ENCODE measurements at regions not wholly inside any gene's neighbourhood (a gene's known extent, or its start where the extent isn't known, plus 50 kb on each side); places are given as distances from the start of the nearest gene placed in this dataset.

DNA sequence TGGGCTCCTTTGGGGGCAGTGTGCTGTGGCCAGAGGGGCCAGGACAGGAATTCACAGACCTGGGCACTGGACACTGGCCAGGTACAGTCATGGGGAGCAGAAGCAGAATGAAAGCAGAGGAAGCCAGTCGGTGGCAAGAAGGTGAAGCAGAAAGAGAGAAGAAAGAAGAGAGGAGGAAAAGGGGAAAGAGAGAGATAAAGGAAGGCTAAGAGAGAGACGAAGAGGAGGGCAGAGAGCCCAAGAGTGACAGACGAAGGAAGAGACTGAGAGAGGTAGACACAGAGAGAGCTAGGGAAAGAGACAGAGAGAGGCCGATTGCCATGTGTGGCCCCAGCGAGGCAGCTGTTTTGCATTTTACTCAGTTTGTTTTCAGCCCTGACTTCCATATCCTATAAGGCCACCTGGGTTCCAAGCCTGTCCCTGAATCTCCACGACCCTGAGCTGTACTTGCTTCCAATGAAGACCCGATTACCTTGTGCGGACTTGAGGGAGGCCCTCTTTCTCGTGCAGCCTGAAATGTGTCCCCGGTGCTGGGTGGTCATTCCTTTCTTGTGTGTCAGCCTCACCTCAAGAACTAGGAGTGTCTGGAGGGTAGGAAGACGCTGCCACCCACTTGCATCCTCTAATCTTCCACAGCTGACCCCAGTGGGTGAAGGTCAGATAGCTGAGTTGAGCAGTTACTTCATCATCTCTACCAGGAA is 73.9 kb downstream of the LSM3 start:
- Histone ChIP-seq H3K36me3 (ENCODE audit: control insufficient read depth in 3 of 3, insufficient read depth in 3 of 3, low read length in 3 of 3) (no peaks in the 10 kb centered on the region), H3K9me3 (ENCODE audit: control insufficient read depth in 3 of 3, low read length in 3 of 3) (no peaks in the 10 kb centered on the region), H3K4me1 (ENCODE audit: control insufficient read depth in 3 of 3, insufficient read depth in 3 of 3, low read length in 3 of 3) (peaks cover 0 to 22% (median 18%) of the 10 kb centered on the region in 3 donors), H3K27me3 (ENCODE audit: control insufficient read depth in 3 of 3, insufficient read depth in 3 of 3, low read length in 3 of 3) (peaks cover 0 to 4% (median 0%) of the 10 kb centered on the region in 3 donors), H3K27ac (ENCODE audit: low read depth, low read length) (no peak overlapping the region), H3K4me3 (ENCODE audit: low read length in 3 of 3) (no peak overlapping the region), H3K9ac (ENCODE audit: low read depth in 1 of 3, low read length in 3 of 3) (no peak overlapping the region)

DNA sequence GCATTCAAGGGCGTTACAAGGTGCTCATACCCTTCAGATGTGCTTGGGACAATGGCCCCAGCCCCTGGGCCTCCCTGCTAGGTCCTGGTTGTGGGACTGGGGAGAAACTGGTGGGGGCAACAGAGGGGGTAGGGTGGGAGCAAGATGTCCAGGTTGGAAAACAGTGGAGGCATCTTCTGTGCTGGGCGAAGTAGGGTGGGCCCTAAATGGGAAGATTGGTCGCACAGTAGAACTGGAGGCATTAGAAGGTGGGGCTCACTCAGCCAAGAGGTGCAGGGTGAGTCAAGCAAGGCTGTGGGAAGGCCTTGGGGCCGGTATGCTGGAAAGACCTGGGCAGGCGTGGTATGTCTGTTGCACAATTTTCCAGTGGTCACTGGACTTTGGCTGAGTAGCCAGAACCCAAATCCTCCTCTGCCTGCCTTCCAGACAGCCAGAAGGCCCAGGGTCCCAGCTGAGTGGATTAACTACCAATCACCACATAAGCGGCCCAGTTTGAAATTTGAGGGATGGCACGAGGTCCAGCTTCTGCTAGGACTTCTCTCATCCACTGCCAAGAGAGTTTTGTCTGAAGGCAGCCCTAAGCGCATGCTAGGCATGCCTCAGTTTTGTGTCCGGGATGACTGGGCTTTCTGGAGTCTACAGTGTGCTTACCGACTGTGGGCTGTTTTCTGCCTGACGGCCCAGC is 74.5 kb downstream of the LSM3 start:
- H3K36me3 ChIP-seq (ENCODE audit: control insufficient read depth in 3 of 3, insufficient read depth in 3 of 3, low read length in 3 of 3), result no peaks in the 10 kb centered on the region
- peak overlapping the region; percentile 12 for H3K27ac ChIP-seq (ENCODE audit: low read depth, low read length)
- H3K4me3 ChIP-seq (ENCODE audit: low read length in 3 of 3), result no peak overlapping the region
- H3K9me3 ChIP-seq (ENCODE audit: control insufficient read depth in 3 of 3, low read length in 3 of 3), result no peaks in the 10 kb centered on the region
- peaks cover 0 to 4% (median 0%) of the 10 kb centered on the region in 3 donors for H3K27me3 ChIP-seq (ENCODE audit: control insufficient read depth in 3 of 3, insufficient read depth in 3 of 3, low read length in 3 of 3)
- H3K4me1 ChIP-seq (ENCODE audit: control insufficient read depth in 3 of 3, insufficient read depth in 3 of 3, low read length in 3 of 3), result peaks cover 0 to 22% (median 18%) of the 10 kb centered on the region in 3 donors
- no peak overlapping the region for H3K9ac ChIP-seq (ENCODE audit: low read depth in 1 of 3, low read length in 3 of 3)

DNA sequence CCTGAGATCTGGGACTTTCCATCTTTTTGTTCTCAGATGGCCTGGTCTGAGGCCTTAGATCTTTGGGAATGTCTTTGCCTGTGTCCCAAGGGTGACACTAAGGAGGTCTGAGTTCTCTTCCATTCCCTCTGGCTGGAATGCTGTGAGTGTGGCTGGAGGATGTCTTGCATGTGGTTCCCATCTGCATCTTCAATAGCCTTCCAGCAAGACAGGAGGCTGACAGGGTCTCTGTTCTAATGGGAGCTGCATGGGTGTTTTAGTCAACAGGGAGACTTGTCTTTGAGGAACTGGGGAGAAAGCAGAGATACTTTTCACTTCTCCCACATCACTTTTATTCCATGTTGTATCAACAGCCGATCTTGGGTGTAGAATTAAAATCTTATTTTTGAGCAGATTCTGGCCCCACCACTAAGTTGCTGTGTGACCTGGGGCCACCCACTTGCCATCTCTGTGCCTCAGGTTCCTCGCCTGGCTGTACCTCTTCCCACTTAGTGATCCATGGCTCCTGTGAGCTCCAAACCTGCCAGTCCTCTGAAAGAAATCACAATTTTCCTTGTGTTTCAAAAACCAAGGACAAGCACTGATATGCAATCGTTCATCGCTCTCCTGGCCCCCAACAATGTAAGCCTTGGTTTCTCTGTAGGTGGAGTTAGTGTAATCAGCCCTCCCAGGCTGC is 75.2 kb downstream of the LSM3 start:
- Histone ChIP-seq H3K4me3 (ENCODE audit: low read length in 3 of 3) (no peak overlapping the region), H3K36me3 (ENCODE audit: control insufficient read depth in 3 of 3, insufficient read depth in 3 of 3, low read length in 3 of 3) (no peaks in the 10 kb centered on the region), H3K4me1 (ENCODE audit: control insufficient read depth in 3 of 3, insufficient read depth in 3 of 3, low read length in 3 of 3) (peaks cover 0 to 22% (median 18%) of the 10 kb centered on the region in 3 donors), H3K9me3 (ENCODE audit: control insufficient read depth in 3 of 3, low read length in 3 of 3) (no peaks in the 10 kb centered on the region), H3K27me3 (ENCODE audit: control insufficient read depth in 3 of 3, insufficient read depth in 3 of 3, low read length in 3 of 3) (peaks cover 0 to 4% (median 0%) of the 10 kb centered on the region in 3 donors), H3K9ac (ENCODE audit: low read depth in 1 of 3, low read length in 3 of 3) (no peak overlapping the region), H3K27ac (ENCODE audit: low read depth, low read length) (peak overlapping the region; percentile 12)

DNA sequence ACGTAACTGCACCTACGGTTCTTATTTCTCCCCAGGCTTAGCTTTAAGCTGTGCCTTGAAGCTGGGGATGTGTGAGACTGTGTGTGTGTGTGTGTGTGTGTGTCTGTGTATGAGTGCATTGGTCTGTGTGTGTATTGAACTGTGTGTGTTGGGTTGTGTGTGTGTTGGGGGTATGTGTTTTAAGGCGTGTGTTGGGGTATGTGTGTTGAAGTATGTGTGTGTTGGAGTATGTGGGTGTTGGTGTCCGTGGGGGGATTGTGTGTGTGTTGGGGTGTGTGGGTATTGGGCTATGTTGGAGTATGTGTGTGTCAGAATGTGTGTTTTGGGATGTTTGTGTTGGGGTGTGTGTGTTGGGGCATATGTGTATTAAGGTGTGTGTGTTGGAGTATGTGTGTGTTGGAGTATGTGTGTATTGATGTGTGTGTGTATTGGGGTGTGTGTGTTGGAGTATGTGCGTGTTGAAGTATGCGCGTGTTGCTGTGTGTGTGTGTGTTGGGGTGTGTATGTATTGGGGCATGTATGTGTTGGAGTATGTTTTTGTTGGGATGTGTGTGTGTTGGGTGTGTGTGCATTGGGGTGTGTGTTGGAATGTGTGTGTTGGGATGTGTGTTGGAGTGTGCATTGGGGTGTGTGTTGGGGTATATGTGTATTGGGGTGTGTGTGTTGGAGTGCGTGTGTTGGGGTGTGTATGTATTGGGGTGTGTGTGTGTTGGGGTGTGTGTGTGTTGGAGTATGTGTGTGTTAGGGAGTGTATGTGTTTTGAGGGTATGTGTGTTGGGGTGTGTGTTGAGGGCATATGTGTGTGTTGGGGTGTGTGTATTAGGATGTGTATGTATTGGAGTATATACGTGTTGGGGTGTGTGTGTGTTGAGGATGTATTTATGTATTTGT is 76.4 kb downstream of the LSM3 start:
- Histone ChIP-seq H3K9ac (ENCODE audit: low read depth in 1 of 3, low read length in 3 of 3) (no peak overlapping the region), H3K36me3 (ENCODE audit: control insufficient read depth in 3 of 3, insufficient read depth in 3 of 3, low read length in 3 of 3) (no peaks in the 10 kb centered on the region), H3K4me3 (ENCODE audit: low read length in 3 of 3) (no peak overlapping the region), H3K27ac (ENCODE audit: low read depth, low read length) (no peak overlapping the region), H3K4me1 (ENCODE audit: control insufficient read depth in 3 of 3, insufficient read depth in 3 of 3, low read length in 3 of 3) (peaks cover 0 to 22% (median 18%) of the 10 kb centered on the region in 3 donors), H3K9me3 (ENCODE audit: control insufficient read depth in 3 of 3, low read length in 3 of 3) (no peaks in the 10 kb centered on the region), H3K27me3 (ENCODE audit: control insufficient read depth in 3 of 3, insufficient read depth in 3 of 3, low read length in 3 of 3) (peaks cover 0 to 4% (median 0%) of the 10 kb centered on the region in 3 donors)

DNA sequence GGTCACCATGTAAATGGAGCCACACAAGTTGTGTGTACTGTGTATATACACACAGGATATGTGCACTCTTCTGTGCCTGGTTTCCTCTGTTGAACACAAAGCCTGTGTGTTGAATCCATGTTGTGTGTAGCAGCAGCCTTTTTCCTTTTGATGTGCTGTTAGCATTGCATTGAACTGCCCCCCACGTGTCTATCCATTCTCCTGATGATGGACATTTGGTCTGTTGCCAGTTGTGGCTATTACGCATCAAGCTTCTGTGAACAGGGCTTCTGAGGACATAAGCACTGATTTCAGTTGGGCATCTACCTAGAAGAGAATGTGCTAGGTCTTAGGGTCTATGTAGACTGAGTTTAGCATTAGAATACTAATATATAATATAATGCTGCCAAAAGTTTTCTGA is 77.4 kb downstream of the LSM3 start:
- Histone ChIP-seq H3K4me3 (ENCODE audit: low read length in 3 of 3) (no peak overlapping the region), H3K9me3 (ENCODE audit: control insufficient read depth in 3 of 3, low read length in 3 of 3) (no peaks in the 10 kb centered on the region), H3K4me1 (ENCODE audit: control insufficient read depth in 3 of 3, insufficient read depth in 3 of 3, low read length in 3 of 3) (peaks cover 0 to 22% (median 18%) of the 10 kb centered on the region in 3 donors), H3K36me3 (ENCODE audit: control insufficient read depth in 3 of 3, insufficient read depth in 3 of 3, low read length in 3 of 3) (no peaks in the 10 kb centered on the region), H3K27ac (ENCODE audit: low read depth, low read length) (no peak overlapping the region), H3K9ac (ENCODE audit: low read depth in 1 of 3, low read length in 3 of 3) (no peak overlapping the region), H3K27me3 (ENCODE audit: control insufficient read depth in 3 of 3, insufficient read depth in 3 of 3, low read length in 3 of 3) (peaks cover 0 to 4% (median 0%) of the 10 kb centered on the region in 3 donors)

DNA sequence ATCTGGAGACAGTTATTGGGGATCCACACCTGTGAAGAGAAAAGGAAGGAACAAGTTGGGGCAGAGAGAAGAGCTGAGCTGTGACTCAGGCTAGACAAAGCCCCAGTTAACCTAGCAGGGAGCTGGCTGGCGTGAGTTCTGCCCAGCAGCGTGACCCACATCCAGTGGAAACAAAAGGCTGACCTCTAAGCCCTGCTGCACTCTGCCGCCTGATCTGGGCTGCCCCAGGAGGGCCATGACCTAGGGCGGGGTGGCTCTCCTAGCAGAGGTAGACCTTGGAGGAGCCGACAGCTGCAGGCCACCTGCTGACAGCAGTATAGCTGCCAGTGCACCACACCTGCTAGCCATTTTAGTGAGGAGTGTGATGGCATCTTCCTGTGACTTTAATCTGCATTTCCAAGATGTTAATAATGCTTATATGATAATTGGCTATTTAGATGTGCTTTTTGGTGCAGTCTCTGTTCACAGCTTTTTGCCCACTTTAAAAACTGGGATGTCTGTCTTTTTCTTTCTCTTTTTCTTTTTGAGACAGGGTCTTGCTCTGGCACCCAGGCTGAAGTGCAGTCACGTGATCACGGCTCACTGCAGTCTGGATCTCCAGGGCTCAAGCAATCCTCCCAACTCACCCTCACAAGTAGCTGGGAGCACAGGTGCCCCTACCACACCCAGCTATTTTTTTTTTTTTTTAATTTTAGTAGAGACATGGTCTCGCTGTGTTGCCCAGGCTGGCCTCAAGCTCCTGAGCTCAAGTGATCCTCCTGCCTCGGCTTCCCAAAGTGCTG is 78.1 kb downstream of the LSM3 start:
- Histone ChIP-seq H3K4me3 (ENCODE audit: low read length in 3 of 3) (no peak overlapping the region), H3K9me3 (ENCODE audit: control insufficient read depth in 3 of 3, low read length in 3 of 3) (no peaks in the 10 kb centered on the region), H3K9ac (ENCODE audit: low read depth in 1 of 3, low read length in 3 of 3) (peak overlapping the region in 1 of 3 donors; percentile 27), H3K27me3 (ENCODE audit: control insufficient read depth in 3 of 3, insufficient read depth in 3 of 3, low read length in 3 of 3) (peaks cover 0 to 4% (median 0%) of the 10 kb centered on the region in 3 donors), H3K4me1 (ENCODE audit: control insufficient read depth in 3 of 3, insufficient read depth in 3 of 3, low read length in 3 of 3) (peaks cover 3 to 25% (median 22%) of the 10 kb centered on the region in 3 donors), H3K27ac (ENCODE audit: low read depth, low read length) (no peak overlapping the region), H3K36me3 (ENCODE audit: control insufficient read depth in 3 of 3, insufficient read depth in 3 of 3, low read length in 3 of 3) (no peaks in the 10 kb centered on the region)

DNA sequence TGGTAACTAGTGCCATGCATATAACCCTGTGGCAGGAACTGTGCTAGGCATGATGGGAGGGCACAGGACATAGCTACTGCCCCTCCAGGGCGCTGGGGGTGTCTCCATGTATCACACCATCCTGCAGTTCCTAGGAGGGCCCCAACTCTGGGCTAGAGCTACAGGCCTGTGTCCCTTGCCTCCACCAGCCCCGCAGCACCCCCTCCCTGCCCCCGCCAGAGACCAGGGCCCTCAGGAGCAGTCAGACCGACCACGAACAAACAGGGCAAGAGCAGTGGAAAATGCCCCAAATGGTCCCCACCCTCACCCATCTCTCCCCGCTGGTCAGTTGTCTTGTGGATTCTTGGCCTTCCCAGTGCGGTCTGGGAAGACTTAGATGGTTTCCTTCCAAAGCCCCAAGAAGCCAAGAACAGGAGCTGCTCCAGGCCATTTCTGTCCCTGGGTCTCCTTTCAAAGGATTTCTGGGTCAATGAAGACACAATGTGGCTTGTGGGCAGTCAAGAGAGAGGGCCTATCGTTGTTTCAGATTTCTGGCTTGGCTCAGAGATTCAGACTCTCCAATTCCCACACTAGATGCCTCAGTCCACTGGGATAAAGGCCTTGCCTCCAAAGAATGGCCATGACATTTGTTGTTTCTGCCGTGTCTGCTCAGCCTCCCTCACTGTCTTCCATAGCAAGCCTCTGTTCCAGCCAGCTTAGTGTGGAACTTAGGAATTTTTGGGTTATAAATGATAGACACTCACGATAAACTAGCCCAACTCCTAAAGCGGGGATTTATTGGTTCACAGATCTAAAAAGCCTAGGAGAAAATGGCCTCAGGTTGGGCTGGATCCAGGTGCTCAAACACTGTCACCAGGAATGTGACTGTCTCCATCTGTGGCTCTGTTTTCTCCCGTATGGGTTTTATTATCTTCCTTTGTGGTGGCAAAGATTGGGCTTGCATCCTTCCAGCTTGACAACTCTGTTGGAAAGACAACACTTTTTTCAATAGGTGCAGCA is 80.6 kb downstream of the LSM3 start:
- H3K27ac ChIP-seq (ENCODE audit: low read depth, low read length), result no peak overlapping the region
- no peaks in the 10 kb centered on the region for H3K9me3 ChIP-seq (ENCODE audit: control insufficient read depth in 3 of 3, low read length in 3 of 3)
- no peak overlapping the region for H3K4me3 ChIP-seq (ENCODE audit: low read length in 3 of 3)
- H3K9ac ChIP-seq (ENCODE audit: low read depth in 1 of 3, low read length in 3 of 3), result no peak overlapping the region
- no peaks in the 10 kb centered on the region for H3K36me3 ChIP-seq (ENCODE audit: control insufficient read depth in 3 of 3, insufficient read depth in 3 of 3, low read length in 3 of 3)
- H3K27me3 ChIP-seq (ENCODE audit: control insufficient read depth in 3 of 3, insufficient read depth in 3 of 3, low read length in 3 of 3), result peaks cover 0 to 2% (median 0%) of the 10 kb centered on the region in 3 donors
- H3K4me1 ChIP-seq (ENCODE audit: control insufficient read depth in 3 of 3, insufficient read depth in 3 of 3, low read length in 3 of 3), result peaks cover 3 to 16% (median 16%) of the 10 kb centered on the region in 3 donors

DNA sequence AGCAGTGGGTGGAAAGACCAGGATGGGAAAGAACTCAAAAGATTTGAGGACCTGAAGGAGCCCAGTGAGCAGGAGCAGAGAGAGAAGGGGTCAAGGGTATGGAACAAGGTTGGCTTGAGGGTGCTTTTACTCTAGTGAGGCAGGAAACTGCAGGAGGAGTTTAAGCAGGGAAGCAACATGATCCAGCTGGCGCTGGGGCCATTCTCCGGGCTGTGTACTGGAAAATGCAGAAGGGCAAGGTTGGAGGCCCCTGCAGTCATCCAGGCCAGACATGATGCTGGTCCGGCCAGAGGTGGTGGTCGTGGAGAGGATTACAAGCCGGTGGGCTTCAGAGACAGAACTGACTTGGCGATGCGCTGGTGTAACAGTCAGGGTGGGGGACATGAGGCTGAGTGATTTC is 81.8 kb downstream of the LSM3 start:
- Histone ChIP-seq H3K27me3 (ENCODE audit: control insufficient read depth in 3 of 3, insufficient read depth in 3 of 3, low read length in 3 of 3) (peaks cover 0 to 6% (median 0%) of the 10 kb centered on the region in 3 donors), H3K9me3 (ENCODE audit: control insufficient read depth in 3 of 3, low read length in 3 of 3) (no peaks in the 10 kb centered on the region), H3K36me3 (ENCODE audit: control insufficient read depth in 3 of 3, insufficient read depth in 3 of 3, low read length in 3 of 3) (no peaks in the 10 kb centered on the region), H3K4me1 (ENCODE audit: control insufficient read depth in 3 of 3, insufficient read depth in 3 of 3, low read length in 3 of 3) (peaks cover 3 to 16% (median 16%) of the 10 kb centered on the region in 3 donors), H3K27ac (ENCODE audit: low read depth, low read length) (no peak overlapping the region), H3K9ac (ENCODE audit: low read depth in 1 of 3, low read length in 3 of 3) (no peak overlapping the region), H3K4me3 (ENCODE audit: low read length in 3 of 3) (no peak overlapping the region)

Data from skeletal muscle tissue (tissue), 3 donors.